ENCODE measurements at regions not wholly inside any gene's neighbourhood (a gene's known extent, or its start where the extent isn't known, plus 50 kb on each side); places are given as distances from the start of the nearest gene placed in this dataset.

DNA sequence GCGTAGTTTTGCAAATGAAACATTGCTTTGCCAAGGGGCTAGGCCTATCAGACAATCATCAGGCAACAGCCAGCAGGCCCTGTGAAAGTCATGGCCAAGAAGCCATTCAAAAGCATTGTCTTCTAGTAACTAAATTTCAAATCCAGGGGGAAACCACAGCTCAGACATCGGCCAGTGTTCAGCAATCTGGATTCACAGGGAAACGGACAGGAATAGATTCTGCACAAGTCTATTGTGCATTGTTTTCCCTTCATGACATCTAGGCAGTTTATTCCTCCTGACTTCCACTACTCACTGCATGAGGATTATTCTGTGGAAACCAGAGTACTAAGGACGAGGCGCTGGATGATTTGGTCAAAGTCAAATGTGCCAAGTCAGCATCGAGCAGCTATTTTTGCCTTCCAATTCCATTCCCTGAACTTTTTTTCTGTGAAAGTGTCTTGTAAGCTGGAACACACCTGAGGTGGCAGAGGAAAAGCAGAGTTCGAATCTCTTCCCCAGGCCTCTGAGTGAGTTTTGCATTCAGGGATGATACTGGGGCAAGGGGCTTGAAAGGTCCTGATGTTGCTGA is 75.4 kb downstream of the VCPKMT start:
- no peak for ATAC-seq
- TF ChIP-seq SNAI2 (CRISPR knock-in tag; IDR thresholded peaks at IDR 0.05) (no peak), ZC3H10 (CRISPR knock-in tag; IDR thresholded peaks at IDR 0.05) (no peak), ARNTL (CRISPR knock-in tag; IDR thresholded peaks at IDR 0.05; ENCODE audit: borderline replicate concordance, low read depth) (no peak), TCF4 (CRISPR knock-in tag; IDR thresholded peaks at IDR 0.05; ENCODE audit: borderline replicate concordance) (no peak)
- TF ChIP-seq, protein P1, sequence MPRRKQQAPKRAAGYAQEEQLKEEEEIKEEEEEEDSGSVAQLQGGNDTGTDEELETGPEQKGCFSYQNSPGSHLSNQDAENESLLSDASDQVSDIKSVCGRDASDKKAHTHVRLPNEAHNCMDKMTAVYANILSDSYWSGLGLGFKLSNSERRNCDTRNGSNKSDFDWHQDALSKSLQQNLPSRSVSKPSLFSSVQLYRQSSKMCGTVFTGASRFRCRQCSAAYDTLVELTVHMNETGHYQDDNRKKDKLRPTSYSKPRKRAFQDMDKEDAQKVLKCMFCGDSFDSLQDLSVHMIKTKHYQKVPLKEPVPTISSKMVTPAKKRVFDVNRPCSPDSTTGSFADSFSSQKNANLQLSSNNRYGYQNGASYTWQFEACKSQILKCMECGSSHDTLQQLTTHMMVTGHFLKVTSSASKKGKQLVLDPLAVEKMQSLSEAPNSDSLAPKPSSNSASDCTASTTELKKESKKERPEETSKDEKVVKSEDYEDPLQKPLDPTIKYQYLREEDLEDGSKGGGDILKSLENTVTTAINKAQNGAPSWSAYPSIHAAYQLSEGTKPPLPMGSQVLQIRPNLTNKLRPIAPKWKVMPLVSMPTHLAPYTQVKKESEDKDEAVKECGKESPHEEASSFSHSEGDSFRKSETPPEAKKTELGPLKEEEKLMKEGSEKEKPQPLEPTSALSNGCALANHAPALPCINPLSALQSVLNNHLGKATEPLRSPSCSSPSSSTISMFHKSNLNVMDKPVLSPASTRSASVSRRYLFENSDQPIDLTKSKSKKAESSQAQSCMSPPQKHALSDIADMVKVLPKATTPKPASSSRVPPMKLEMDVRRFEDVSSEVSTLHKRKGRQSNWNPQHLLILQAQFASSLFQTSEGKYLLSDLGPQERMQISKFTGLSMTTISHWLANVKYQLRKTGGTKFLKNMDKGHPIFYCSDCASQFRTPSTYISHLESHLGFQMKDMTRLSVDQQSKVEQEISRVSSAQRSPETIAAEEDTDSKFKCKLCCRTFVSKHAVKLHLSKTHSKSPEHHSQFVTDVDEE (CRISPR knock-in tag; IDR thresholded peaks at IDR 0.05) = no peak
- TF ChIP-seq, protein P2, sequence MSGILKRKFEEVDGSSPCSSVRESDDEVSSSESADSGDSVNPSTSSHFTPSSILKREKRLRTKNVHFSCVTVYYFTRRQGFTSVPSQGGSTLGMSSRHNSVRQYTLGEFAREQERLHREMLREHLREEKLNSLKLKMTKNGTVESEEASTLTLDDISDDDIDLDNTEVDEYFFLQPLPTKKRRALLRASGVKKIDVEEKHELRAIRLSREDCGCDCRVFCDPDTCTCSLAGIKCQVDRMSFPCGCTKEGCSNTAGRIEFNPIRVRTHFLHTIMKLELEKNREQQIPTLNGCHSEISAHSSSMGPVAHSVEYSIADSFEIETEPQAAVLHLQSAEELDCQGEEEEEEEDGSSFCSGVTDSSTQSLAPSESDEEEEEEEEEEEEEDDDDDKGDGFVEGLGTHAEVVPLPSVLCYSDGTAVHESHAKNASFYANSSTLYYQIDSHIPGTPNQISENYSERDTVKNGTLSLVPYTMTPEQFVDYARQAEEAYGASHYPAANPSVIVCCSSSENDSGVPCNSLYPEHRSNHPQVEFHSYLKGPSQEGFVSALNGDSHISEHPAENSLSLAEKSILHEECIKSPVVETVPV (CRISPR knock-in tag; IDR thresholded peaks at IDR 0.05) = no peak
- TF ChIP-seq, protein P3, sequence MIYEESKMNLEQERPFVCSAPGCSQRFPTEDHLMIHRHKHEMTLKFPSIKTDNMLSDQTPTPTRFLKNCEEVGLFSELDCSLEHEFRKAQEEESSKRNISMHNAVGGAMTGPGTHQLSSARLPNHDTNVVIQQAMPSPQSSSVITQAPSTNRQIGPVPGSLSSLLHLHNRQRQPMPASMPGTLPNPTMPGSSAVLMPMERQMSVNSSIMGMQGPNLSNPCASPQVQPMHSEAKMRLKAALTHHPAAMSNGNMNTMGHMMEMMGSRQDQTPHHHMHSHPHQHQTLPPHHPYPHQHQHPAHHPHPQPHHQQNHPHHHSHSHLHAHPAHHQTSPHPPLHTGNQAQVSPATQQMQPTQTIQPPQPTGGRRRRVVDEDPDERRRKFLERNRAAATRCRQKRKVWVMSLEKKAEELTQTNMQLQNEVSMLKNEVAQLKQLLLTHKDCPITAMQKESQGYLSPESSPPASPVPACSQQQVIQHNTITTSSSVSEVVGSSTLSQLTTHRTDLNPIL (CRISPR knock-in tag; IDR thresholded peaks at IDR 0.05; ENCODE audit: low read depth) = no peak

DNA sequence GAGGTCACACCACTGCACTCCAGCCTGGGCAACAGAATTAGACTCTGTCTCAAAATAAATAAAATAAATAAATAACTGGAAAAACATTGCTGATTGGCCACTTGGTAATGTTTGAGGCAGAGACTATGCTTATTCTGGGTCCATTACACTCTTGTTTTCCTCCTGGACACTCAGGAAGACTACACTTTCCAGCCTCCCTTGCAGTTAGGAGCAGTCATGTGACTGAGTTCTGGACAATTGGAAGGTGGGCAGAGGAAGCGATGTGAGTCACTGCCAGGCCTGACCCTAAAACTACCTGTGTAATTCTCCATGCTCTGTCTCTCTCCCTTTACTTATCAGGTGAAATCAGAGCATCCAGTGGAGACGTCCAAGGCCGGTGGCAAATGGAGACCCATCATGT is 74.4 kb downstream of the VCPKMT start:
- no peak for ATAC-seq
- TF ChIP-seq TCF4 (CRISPR knock-in tag; IDR thresholded peaks at IDR 0.05; ENCODE audit: borderline replicate concordance) (no peak), ZC3H10 (CRISPR knock-in tag; IDR thresholded peaks at IDR 0.05) (no peak), ISL1 (CRISPR knock-in tag; IDR thresholded peaks at IDR 0.05) (no peak), ZFP3 (CRISPR knock-in tag; IDR thresholded peaks at IDR 0.05) (no peak), ZNF565 (CRISPR knock-in tag; conservative IDR thresholded peaks at IDR 0.05; ENCODE audit: low read depth) (no peak)
- TF ChIP-seq, protein P4, sequence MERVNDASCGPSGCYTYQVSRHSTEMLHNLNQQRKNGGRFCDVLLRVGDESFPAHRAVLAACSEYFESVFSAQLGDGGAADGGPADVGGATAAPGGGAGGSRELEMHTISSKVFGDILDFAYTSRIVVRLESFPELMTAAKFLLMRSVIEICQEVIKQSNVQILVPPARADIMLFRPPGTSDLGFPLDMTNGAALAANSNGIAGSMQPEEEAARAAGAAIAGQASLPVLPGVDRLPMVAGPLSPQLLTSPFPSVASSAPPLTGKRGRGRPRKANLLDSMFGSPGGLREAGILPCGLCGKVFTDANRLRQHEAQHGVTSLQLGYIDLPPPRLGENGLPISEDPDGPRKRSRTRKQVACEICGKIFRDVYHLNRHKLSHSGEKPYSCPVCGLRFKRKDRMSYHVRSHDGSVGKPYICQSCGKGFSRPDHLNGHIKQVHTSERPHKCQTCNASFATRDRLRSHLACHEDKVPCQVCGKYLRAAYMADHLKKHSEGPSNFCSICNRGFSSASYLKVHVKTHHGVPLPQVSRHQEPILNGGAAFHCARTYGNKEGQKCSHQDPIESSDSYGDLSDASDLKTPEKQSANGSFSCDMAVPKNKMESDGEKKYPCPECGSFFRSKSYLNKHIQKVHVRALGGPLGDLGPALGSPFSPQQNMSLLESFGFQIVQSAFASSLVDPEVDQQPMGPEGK (CRISPR knock-in tag; IDR thresholded peaks at IDR 0.05; ENCODE audit: borderline replicate concordance) = no peak

DNA sequence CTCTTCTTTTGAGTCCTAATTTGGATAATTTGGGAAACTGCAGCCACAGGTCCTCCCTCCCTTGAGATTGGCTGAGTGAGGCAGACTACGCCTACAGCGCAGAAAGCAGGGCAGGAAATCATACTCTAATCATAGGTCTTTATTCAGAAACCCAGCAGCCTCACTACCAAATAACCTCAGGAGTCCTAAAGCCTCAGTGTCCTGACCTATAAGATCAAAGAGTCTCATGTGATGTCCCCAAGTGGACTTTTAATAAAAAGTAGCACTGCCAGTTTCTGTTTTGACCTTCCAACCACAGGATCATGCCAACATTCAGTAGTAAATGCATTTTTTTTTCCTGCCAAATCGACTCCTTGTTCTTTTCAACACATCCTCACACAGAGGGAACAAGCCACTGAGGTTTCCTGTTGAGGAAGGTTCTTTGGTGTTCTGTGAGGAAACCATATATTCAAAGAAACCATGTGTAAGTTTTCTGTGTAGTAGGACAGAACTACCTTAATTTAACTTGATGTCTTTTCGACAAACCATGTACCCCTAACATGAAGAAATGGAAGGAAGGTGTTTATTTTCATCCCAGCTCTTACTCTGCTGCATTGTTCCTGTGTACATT is 72.2 kb downstream of the VCPKMT start:
- ATAC-seq = no peak
- TF ChIP-seq CSDC2 (CRISPR knock-in tag; IDR thresholded peaks at IDR 0.05) (no peak), ESRRG (CRISPR knock-in tag; IDR thresholded peaks at IDR 0.05) (no peak), RARB (CRISPR knock-in tag; IDR thresholded peaks at IDR 0.05) (no peak), ARNTL (CRISPR knock-in tag; IDR thresholded peaks at IDR 0.05; ENCODE audit: borderline replicate concordance, low read depth) (no peak), TCF4 (CRISPR knock-in tag; IDR thresholded peaks at IDR 0.05; ENCODE audit: borderline replicate concordance) (no peak)
- TF ChIP-seq, protein P4 (CRISPR knock-in tag; IDR thresholded peaks at IDR 0.05; ENCODE audit: borderline replicate concordance) = no peak
- TF ChIP-seq, protein P1 (CRISPR knock-in tag; IDR thresholded peaks at IDR 0.05) = no peak
- TF ChIP-seq, protein P5, sequence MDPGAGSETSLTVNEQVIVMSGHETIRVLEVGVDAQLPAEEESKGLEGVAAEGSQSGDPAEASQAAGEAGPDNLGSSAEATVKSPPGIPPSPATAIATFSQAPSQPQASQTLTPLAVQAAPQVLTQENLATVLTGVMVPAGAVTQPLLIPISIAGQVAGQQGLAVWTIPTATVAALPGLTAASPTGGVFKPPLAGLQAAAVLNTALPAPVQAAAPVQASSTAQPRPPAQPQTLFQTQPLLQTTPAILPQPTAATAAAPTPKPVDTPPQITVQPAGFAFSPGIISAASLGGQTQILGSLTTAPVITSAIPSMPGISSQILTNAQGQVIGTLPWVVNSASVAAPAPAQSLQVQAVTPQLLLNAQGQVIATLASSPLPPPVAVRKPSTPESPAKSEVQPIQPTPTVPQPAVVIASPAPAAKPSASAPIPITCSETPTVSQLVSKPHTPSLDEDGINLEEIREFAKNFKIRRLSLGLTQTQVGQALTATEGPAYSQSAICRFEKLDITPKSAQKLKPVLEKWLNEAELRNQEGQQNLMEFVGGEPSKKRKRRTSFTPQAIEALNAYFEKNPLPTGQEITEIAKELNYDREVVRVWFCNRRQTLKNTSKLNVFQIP (CRISPR knock-in tag; IDR thresholded peaks at IDR 0.05; ENCODE audit: borderline replicate concordance, low read depth) = no peak
